DMS 273 (cell line): ENCODE measurements at regions not wholly inside any gene's neighbourhood (a gene's known extent, or its start where the extent isn't known, plus 50 kb on each side); places are given as distances from the start of the nearest gene placed in this dataset.

Experiments
- DNase-seq: peaks from one replicate; lab custom pipeline; 2025; ENCODE audit not compliant: unreplicated experiment; lab: John Stamatoyannopoulos, UW

- DNase-seq, result no peak
Measured at GRCh38 chr1:5717031-5717682, 275.1 kb downstream of the NPHP4 start.

GRCh38 chr1:5716126-5716525 is 276.1 kb downstream of the NPHP4 start:
- no peak for DNase-seq

- no peak for DNase-seq
Measured at GRCh38 chr1:5713101-5714010, 278.9 kb downstream of the NPHP4 start.

GRCh38 chr1:5711956-5712645 is 280.1 kb downstream of the NPHP4 start:
- DNase-seq, result no peak

- DNase-seq, result no peak
Measured at GRCh38 chr1:5711079-5711478, 281.1 kb downstream of the NPHP4 start.

- DNase-seq, result no peak
Measured at GRCh38 chr1:5709976-5710375, 282.2 kb downstream of the NPHP4 start.

- no peak for DNase-seq
Measured at GRCh38 chr1:5709461-5709975, 282.7 kb downstream of the NPHP4 start.

GRCh38 chr1:5708346-5709245 is 283.6 kb downstream of the NPHP4 start:
- DNase-seq, result no peak

GRCh38 chr1:5707566-5708345 is 284.5 kb downstream of the NPHP4 start:
- DNase-seq, result no peak

- DNase-seq, result no peak
Measured at GRCh38 chr1:5706239-5706638, 286.0 kb downstream of the NPHP4 start.

GRCh38 chr1:5705751-5706150 is 286.5 kb downstream of the NPHP4 start:
- no peak for DNase-seq

GRCh38 chr1:5704561-5705514 is 287.4 kb downstream of the NPHP4 start:
- no peak for DNase-seq

- no peak for DNase-seq
Measured at GRCh38 chr1:5701642-5702041, 290.6 kb downstream of the NPHP4 start.

GRCh38 chr1:5693568-5693967 is 298.7 kb downstream of the NPHP4 start:
- DNase-seq, result no peak

GRCh38 chr1:5692664-5693063 is 299.6 kb downstream of the NPHP4 start:
- no peak for DNase-seq

- no peak for DNase-seq
Measured at GRCh38 chr1:5691795-5692509, 300.3 kb downstream of the NPHP4 start.

GRCh38 chr1:5690898-5691297 is 301.3 kb downstream of the NPHP4 start:
- no peak for DNase-seq

- DNase-seq, result no peak
Measured at GRCh38 chr1:5690291-5690690, 301.9 kb downstream of the NPHP4 start.
